HL-60/S4 treated with phorbol 12-myristate 13-acetate at 8.2 ng/mL for 4 days and 3 days (cell line): ENCODE measurements at regions not wholly inside any gene's neighbourhood (a gene's known extent, or its start where the extent isn't known, plus 50 kb on each side); places are given as distances from the start of the nearest gene placed in this dataset.

Source experiments
- in situ Hi-C: fragments of 300-500 bp; cut with MboI; formaldehyde crosslinking; loops from 2 replicates; pipeline ENCODE4 v1.15.0; 2022; ENCODE audit warnings: low sequenced_read_pairs

DNA sequence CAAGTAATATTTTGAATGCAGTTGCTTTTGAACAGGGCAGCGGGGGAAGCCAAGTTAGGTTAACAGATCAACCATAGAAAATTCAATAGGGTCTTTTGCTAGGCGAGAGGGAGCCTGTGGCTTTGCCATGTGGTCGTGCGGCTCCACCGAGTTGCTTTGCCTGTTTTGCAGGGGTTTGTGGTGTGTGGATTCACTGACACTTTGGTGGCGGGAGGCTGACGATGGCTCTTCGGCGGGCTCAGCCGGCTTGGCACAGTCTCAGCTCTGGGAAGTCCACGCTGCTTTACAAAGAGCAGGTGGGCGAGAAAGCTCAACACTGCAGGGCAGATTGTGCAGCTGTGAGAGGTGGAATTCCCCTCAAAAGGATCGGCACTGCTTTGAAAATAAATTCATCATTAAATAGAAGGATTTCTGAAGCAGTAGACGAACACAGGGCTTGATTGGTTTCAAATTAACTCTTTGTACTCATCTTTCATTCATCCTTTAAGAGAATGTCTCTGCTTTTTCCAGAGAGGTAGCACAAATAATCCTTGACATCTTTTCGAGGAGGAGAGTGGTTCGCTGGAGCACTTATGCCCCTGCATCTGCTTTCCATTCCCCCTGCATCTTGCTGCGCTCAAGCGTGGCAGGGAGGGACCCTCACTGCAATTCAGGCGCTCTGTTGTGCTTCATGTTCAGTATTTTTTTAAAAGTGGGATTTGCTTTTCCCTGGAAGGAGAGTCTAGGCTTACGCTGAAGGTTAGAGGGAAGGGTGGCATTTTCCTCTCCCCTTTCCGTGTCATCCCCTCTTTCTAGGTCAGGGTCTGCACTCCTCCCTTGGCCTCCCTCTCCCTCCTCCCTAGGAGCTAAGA, 201.8 kb upstream of the LEF1 start:
- in situ Hi-C loops, result no loop called here

DNA sequence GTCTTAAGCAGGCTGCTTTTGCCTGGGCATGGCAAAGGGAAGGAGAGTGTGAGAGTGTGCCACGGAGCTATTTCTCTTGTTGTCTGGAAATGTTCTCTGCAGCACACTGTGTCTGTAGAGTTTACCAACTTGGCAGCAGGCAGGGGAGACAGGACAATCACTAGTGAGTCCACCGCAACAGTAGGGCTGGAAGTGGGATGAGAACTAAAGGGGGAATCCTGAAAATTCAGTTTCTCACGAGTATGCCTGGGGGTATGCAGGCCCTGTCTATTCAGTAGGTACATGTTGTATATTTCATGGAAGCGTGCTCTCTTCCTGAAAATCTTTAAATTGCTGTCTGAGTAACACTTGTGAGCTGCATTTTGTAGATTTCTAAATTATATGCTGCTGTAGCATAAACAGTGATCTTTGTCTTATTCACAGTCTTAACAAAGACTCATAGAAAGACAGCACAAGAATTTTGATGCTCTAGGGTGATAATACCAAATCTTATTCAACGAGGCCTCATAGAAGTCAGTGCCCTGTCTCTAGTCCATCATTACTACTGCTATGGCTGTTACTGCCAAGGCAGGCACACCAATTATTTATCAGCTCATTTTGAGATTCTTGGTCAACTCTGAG, 200.4 kb upstream of the LEF1 start:
- in situ Hi-C loops, result no loop called here

DNA sequence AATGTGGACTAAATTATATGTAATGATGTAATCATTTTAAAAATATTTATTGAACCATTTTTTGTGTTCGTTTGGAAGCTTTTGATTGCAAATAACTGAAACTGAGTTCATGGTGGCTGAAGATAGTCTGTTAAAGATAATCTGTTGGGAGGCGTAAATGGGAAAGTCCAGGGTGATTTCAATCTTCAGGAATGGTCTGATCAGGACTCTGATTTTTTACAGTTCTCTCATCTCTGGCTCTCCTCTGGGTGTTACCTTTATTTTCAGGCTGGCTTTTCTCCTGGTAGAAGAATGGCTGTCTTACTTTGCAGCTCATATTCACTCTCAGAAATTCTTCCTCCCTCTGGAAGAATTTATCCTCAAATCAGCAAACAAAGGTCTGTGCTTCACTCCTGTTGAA, 199.0 kb upstream of the LEF1 start:
- in situ Hi-C loops, result no loop called here

DNA sequence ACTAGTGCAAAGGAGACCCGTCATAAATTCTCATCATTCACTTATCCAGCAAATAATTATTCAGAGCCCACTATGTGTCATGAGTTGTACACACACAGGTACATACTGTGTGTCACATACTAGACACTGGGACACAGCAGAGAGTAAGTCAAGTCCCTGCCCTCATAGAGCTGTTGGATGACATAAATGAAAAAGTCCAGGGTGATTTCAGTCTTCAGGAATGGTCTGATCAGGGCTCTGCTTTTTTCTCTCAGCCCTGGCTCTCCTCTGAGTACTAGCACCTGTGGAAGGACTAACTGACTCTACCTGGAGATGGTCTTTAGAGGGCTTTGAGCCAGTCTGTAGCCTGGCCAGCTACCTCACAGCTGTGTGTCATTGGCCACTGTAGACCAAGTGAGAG, 198.0 kb upstream of the LEF1 start:
- in situ Hi-C loops, result no loop called here

DNA sequence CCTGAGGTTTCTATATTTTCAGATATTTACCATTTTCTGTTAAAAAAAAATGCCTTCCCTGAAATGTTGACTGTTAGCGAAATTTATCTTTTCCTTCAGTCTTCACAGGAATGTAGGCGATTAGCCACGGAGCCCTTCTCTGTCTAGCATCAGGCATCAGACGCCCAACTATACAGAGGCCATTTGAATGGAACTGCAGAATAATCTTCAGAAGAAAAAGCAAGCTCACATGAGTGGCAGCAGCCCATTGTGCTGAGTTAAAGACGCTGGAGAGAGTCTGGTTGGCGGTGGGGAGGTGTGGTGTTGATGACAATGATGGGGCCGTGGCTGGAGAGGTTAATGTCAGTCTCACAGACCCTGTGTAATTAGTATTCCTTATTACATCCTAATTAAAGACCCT, 196.8 kb upstream of the LEF1 start:
- in situ Hi-C loops, result no loop called here

DNA sequence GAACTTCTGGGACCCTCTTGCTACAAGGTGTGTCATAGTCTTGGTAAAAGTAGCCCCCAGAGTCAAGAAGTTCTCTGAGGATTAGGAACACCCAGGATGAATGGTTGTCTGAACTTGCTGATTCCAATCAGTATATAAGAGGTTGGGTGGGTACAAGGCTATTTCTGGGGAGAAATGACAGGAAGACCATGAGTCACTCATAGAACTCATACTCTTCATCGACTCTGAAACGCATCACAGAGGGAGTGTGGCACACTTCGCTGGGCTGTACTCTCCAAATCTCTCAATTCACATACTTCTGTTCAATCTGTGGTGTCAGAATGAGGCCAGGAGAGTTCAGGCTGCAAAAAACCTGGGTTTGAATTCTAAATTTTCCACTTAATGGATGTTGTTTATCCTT, 193.2 kb upstream of the LEF1 start:
- in situ Hi-C loops, result no loop called here

DNA sequence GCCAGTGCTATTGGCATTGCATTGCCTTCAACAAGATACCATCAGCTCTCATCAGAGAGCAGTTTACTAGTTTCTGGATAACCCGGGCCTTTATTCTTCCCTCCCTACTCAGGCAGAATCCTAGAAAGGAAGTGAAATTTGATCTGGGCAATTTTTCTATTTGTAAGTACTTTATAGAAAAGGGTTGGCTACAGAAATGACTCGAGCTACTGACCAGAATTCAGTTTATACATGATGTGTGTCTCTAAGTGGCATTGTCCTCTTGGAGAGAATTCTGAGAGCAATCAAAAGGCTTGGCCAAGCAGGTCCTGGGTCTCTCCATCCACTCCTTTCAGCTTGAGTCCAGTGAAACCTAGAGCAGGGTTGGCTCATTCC, 192.7 kb upstream of the LEF1 start:
- in situ Hi-C loops, result no loop called here

DNA sequence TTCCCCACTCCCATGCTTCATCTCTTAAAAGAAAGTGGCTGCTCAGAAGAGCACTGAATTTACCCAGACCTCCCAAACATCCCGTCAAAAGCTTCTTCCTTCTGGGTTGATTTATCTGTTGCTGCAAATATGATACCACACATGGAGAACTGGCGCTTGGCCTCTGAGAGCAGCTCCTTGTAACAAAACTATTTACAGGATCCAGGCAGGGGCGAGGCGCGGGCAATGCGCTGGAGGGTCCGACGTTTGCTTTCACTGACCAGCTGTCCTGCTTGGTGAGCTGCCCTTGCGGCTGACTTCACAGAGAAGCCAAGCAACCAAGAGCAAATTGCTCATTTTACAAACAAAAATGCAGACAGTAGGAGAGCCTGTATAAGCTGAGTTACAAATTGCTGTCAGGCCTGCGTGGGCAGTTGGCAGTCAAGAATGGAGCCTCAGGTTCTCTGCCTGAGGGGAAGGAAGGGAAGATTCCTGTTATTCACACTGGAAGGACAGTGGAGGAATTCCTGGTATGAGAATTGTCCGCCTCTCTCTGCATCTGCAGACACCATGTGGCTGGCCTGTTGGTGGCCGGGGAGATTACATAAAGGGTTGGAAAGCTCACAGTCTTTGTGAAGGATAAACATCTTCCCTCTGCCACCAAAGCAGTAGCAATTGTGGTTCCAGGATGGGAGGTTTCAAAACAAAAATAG, 192.2 kb upstream of the LEF1 start:
- in situ Hi-C loops, result no loop called here

DNA sequence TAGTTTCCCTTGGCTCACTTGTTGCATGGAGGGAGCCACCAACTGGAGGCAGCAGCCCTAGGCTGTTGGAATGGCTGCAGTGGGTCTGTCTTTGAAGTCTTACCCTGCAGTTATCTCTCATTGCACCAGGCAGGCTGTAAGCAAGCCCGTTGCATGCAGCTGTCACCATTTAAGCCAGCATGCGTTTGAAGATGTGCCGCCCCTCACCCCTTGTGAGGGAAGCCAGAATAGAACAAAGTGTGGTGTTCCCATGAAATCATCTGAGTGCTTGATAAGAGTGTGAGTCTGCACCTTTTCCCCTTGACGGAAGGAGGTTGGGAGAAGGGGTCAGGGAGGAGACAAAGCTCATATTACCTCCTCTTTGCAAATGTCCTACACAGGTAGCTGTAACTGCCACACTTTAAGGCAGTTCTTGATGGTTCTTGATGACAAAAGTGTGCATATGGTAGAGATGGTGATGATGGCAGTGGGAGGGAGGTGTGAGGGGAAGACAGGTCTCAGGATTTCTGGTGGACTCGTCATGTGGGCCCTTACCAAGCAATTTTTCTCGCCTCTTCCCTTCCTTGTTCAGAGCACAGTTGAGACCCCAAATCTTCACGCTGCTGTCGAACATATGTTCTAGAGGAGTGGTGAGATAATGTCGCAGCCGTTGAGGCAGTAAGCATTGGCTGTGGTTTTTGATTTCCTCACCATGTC, 191.4 kb upstream of the LEF1 start:
- in situ Hi-C loops, result no loop called here

DNA sequence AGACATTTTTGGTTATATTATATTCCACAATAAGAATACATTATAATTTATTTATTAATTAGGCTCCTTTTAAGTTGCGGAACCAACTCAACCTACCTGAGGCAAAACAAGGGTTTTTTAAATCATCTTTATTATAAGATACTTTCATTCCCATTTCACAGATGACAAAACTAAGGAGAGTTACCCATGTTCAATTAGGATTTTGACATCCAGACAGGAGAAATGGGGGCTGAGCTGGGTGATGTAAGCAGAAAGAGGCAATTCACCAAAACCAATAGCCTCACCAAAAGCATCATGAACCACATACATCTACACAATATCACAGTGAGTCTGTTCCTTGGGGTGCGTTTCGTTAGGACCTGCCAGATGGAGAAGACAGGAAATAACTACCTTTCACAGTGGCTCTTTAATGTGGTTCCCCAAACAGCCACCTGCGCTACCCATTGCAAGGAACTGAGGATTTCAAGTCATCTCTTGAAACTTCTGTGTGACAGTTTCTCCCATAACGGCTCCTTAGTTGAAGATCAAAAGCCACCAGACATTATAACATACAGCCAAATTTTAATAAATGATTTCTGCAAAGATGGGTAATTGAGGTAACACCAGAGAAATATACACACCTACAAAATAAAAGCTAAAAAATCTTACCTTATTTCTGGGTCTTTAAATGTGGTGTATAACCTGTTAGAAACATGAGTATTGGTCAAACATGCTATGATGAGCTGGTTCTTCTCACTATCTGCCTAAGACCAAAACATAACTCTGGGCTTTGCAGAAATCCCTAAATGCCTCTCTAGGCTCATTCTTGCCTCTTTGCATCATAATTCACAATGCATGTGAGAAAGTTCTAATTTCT, 190.6 kb upstream of the LEF1 start:
- in situ Hi-C loops, result no loop called here

DNA sequence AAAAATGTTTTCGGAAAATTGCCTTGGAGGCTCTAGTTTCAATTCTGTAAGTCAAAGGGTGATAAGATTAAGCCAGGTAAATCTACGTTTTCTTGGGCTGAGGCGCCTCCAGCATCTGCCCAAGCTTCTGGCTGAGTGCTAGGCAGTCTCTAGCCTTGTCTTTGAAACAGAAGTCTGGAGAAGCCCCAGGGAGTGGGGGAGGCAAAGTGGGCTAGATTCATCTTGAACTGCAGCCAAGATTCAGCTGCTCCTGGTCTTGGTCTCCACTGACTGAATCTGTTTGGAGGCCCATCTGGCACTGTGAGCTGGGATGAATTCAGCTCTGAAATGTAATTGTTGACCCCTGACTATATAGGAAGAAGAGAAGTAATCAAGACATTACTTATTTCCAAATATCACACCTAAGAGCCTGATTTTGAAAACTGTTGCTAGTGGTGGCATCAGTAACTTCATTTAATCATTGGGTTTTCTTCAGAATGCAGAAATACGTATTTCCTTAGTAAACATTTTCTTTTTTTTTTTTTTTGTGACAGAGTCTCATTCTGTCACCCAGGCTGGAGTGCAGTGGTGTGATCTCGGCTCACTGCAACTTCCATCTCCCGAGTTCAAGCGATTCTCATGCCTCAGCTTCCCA, 187.3 kb upstream of the LEF1 start:
- in situ Hi-C loops, result no loop called here

DNA sequence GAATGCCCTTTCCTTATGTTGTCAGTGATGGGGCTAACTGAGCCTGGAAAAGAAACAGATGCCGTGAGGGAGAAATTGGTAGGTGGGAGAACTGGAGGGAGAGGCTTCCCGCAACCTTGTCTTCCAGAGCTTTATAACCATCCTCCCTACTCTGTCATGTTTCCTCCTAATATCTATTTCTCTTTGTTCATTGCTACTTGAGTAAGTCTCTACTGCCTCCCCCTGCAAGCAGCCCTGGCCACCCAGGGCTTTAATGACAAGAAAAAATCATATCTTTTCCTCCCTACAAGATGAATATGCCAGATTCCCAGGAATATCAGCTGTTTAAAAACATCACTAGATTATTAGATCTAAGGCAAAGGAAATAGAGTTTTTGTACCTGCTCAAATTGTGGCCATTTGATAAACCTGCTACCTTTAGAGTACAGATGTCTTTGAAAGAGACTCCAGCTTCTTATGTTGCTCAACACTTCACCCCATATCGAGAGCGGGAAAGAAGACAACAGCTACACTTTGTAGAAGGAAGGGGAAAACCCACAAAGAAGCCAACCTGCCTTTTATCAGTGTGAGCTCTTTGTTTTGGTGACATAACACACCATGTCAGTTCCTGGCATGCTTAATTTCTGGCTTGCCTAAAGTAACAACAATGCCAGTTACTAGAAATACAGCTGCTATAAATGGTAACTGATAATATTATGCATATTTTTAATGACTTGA, 186.6 kb upstream of the LEF1 start:
- in situ Hi-C loops, result no loop called here

DNA sequence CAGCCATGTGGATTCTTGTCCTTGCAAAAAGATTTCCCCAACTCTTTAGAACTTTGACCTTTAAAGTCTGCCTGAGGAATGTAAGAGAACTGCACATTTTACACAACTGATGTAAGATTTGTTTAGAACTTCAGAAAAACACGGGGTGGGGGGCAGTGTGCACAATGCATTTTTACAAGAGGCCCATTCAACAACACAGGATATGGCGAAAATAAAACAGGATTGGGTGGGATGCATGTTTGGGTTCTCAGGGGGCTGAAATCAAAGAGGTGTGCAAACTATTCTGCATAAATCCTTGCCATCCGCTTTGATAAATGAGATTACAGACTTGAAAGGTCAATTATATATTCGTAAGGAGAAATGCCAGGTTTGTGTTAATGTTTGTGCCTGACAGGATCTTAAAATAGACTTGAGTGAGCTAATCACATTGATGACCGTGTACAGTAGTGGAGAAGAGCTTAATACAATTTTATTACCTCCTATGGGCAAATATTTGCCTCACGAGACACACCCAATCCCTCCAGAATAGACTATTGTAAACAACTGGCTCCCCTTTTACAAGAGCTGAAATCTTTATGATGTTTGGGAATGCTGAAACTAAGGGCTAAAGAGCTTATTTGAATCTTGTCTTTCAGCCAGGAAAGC, 184.1 kb upstream of the LEF1 start:
- in situ Hi-C loops, result no loop called here

DNA sequence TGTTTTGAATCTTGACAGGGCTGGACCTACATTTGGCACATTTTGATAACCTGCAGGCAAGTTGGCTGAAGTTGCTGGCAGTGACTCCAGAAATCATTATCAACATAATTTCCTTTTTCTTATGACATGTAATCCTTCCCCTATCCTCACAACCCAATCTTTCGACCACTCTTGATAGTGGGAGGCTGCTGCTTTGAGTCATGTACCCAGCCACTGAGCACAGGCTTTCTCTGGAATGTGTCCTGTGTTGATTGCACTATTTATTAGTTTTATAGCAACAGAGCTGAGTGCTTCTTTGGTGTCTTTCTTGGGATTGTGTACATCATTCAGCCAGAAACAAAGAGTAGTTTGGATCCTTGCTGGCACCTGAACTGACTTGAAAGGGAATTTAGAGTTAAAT, 183.1 kb upstream of the LEF1 start:
- in situ Hi-C loops, result no loop called here

DNA sequence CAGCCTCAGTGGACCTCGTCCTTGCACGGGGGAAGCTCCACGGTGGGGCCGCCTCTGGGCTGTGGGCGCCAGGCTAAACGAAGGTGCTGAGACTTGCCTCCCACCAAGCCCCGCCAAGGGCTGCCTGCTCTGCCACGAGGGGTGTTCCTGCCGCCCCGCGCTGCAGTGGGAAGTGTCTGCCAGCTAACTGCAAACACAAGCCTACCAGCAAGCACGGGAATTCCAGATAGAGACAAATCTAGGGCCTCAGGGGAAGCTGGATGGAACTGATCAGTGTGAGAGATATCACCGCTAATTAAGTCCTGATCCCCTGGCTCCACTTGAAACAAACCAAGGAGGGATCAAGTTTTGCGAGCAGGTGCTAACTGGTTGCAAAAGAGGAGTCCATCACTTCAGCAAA, 181.6 kb upstream of the LEF1 start:
- in situ Hi-C loops, result no loop called here

DNA sequence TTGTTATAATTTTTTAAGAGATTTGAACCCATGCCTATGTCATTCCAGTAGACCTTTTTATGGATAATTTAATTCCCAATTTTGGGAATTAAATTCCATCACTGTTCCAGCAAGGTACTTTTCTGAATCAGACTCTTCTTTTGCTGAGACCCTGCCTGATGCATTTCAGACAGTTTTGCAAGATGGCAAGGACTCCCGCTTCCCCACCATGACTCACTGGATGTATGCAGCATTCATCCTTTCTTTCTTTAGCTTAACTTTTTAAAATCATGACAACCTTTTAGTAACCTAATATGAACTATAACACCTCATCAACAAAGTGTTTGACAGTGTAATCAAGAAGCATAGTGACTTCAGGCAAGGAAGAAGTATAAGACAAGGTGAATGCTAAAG, 178.1 kb upstream of the LEF1 start:
- in situ Hi-C loops, result no loop called here

DNA sequence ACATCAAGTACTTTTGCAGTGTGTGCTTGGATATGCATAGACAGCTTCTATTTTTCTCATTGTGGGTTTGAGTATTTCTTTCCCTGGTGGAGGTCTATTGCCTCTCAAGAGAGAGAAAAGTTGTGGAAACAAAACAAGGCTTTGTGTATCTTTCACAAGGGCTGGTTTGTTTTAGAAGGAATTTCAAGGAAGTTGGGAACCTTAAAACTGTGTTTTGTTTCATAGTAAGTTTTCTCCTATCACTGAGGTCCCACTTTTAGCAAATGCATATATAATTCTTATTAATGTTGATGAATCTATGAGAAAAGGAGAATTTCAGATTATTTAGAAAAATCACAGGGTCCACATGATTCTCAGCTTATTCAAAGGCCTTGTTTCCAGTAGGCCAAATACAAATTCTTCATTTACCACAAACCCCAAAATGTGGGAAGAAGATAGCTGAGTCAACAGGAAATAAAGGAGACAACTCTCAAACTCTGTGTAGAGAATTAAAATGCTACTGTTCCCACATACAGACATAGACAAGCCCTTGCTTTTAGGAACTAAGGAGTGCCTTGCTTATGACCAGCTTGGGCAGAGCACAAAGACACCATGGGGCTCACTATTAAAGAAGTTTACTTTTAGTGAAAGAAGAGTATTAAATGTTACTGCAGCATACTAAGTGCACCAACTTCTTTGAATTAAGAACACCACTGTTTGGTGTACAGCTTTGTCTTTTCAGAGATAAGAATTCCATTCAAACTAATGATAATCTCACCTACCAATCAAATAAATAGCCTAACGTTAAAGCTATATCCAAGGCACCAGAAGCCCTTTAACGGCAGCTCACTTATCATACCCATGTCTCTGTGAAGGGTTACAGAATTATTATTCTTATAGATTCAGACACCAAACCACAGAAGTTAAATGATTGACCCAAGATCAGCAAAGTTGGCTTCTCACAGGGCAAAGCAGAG, 177.4 kb upstream of the LEF1 start:
- in situ Hi-C loops, result no loop called here
